ENCODE measurements at regions not wholly inside any gene's neighbourhood (a gene's known extent, or its start where the extent isn't known, plus 50 kb on each side); places are given as distances from the start of the nearest gene placed in this dataset.

DNA sequence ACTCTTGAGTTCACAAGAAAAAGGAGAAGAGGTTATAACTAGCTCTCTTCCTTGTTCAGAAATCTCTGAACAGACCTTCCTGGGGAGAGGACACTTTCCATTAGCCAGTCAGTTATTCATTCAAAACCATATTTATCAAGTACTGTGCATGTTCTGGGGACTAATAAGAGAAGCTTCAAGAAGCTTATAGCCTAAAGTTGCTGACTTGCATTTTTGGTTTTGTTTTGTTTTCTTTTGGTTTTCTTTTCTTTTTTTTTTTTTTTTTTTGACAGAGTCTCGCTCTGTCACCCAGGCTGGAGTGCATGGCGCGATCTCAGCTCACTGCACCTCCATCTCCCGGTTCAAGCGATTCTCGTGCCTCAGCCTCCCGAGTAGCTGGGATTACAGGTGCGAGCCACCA, 471.4 kb downstream of the KLF12 start:
- no peak overlapping the region for H3K4me3 ChIP-seq (replicated peaks; ENCODE audit: low read depth, low read length)
- TF ChIP-seq, protein P1, sequence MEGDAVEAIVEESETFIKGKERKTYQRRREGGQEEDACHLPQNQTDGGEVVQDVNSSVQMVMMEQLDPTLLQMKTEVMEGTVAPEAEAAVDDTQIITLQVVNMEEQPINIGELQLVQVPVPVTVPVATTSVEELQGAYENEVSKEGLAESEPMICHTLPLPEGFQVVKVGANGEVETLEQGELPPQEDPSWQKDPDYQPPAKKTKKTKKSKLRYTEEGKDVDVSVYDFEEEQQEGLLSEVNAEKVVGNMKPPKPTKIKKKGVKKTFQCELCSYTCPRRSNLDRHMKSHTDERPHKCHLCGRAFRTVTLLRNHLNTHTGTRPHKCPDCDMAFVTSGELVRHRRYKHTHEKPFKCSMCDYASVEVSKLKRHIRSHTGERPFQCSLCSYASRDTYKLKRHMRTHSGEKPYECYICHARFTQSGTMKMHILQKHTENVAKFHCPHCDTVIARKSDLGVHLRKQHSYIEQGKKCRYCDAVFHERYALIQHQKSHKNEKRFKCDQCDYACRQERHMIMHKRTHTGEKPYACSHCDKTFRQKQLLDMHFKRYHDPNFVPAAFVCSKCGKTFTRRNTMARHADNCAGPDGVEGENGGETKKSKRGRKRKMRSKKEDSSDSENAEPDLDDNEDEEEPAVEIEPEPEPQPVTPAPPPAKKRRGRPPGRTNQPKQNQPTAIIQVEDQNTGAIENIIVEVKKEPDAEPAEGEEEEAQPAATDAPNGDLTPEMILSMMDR (IDR thresholded peaks at IDR 0.05; ENCODE audit: low read length, missing control alignments): no peak
- DNase-seq (ENCODE audit: low read depth): no peak

DNA sequence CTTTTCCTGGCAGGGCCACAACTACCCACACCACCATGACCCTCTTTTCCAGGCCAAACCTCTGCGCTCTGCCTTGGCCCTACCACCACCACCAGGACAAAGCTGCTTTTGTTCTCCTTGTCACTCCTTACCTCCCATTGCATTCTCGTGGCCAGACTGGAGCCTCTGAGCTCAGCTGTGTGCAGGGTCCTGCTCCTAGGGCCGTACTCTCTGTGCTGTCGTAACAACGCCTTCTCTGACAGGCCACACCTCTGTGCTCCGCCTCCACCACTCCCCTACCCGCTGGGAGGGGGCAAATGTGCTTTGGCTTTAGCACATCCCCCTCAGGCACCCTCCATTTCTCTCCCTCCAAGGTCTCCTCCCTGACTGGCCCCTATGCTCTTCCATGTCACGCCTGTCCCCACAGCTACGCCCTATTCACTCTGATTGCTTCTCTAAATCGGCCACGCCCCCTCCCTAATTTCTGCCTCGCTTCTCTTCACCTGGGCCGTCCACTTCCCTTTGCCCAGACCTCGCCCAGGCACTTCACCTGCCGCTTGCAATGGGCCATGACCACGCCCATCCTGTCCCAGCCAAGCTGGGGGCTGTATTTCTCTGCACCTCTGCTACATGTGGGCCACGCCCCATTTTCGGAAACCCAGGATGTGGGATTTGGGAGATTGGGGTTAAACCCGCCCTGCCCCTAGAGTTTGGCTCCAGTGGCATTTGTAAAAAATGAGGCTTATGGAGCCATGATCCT, 472.3 kb downstream of the KLF12 start:
- DNase-seq (ENCODE audit: low read depth): no peak
- TF ChIP-seq, protein P1 (IDR thresholded peaks at IDR 0.05; ENCODE audit: low read length, missing control alignments): no peak
- H3K4me3 ChIP-seq (replicated peaks; ENCODE audit: low read depth, low read length): no peak overlapping the region

DNA sequence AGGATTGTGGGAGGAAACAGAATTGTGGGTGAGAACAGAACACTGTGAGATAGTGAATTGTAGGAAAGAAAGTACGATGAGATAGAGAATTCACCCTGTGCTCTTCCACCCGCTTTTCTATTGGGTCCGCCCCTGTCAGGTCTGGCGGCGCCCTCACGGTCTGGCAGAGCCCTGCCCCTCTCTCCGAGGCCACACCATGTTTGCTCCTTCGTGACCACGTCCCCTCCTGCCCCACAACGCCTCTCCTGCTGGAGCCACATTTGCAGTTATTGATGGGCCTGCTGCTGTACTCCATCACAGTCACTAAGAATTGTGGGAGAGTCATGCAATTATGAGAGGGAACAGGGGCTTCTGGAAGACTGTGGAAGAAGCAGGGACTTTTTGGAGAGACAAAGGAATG, 473.1 kb downstream of the KLF12 start:
- H3K4me3 ChIP-seq (replicated peaks; ENCODE audit: low read depth, low read length): no peak overlapping the region
- TF ChIP-seq, protein P1 (IDR thresholded peaks at IDR 0.05; ENCODE audit: low read length, missing control alignments): no peak
- no peak for DNase-seq (ENCODE audit: low read depth)

DNA sequence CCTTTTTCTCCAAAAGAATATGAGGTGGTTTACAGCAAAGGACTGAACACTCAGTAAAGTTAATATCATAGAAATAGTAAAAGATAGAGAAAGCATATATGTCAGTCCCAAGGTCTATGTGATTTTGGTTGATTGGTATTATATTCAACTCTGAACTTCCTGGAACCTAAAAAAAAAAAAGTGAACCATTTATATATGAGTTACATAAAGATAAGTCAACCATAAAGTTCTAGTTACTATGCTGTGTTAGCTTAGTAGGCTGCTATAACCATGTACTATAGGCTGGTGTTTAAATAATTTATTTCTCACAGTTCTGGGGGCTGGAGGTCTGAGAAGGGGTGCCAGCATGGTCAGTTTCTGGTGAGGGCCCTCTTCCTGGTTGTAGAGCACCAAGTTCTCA, 475.6 kb downstream of the KLF12 start:
- DNase-seq (ENCODE audit: low read depth): no peak
- TF ChIP-seq, protein P1 (IDR thresholded peaks at IDR 0.05; ENCODE audit: low read length, missing control alignments): no peak
- no peak overlapping the region for H3K4me3 ChIP-seq (replicated peaks; ENCODE audit: low read depth, low read length)

DNA sequence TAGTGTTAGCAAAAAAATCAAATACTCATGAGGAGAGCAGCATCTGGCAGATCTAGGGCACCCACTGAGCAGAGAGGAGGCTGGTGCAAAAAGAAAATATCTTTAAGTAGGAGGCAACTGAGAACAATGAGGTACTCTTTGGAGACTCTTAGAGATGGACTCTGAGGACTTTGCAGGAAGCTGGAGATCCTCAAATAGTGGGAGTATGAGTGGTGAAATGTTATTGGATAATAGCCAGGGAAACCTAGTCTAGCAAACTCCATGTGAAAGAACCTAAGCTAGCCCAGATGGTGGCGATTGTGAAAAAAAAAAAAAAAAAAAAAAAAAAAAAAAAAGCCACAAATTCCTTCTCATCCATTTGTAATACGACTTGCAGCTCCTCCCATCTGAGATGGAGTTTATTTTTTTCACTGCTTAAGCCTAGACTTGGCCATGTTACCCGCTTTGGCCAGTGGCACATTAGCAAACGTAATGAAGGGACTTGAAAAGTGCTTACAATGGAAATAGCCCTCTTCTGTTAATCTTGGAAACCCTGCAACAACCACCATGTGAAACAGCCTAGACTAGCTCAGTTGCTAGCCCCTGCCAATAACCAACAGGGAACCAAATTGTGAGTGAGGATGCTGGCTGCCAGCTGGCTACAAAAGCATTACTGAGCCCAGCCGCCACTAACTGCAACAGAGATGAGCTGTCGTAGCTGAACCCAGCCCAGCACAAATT, 476.2 kb downstream of the KLF12 start:
- TF ChIP-seq, protein P1 (IDR thresholded peaks at IDR 0.05; ENCODE audit: low read length, missing control alignments): no peak
- DNase-seq (ENCODE audit: low read depth): peak; percentile 98
- no peak overlapping the region for H3K4me3 ChIP-seq (replicated peaks; ENCODE audit: low read depth, low read length)

DNA sequence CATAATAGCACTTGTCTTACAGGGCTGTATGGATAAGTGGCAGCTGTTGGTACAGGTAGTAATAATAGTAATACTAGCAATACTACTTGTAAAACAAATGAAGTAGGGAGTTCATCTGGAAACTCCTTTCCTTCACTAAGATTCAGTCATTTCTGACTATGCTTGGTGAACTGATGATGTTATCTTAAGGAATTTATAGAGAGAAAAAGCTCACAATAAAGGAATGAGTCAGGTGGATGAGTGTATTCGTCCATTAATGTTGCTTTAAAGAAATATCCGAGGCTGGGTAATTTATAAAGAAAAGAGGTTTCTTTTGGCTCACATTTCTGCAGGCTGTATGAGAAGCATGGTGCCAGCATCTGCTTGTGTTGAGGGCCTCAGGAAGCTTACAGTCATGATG, 477.3 kb downstream of the KLF12 start:
- H3K4me3 ChIP-seq (replicated peaks; ENCODE audit: low read depth, low read length): no peak overlapping the region
- peak; percentile 7 for DNase-seq (ENCODE audit: low read depth)
- TF ChIP-seq, protein P1 (IDR thresholded peaks at IDR 0.05; ENCODE audit: low read length, missing control alignments): no peak

All from fibroblast of pulmonary artery (primary cell).